ENCODE measurements at regions not wholly inside any gene's neighbourhood (a gene's known extent, or its start where the extent isn't known, plus 50 kb on each side); places are given as distances from the start of the nearest gene placed in this dataset.

DNA sequence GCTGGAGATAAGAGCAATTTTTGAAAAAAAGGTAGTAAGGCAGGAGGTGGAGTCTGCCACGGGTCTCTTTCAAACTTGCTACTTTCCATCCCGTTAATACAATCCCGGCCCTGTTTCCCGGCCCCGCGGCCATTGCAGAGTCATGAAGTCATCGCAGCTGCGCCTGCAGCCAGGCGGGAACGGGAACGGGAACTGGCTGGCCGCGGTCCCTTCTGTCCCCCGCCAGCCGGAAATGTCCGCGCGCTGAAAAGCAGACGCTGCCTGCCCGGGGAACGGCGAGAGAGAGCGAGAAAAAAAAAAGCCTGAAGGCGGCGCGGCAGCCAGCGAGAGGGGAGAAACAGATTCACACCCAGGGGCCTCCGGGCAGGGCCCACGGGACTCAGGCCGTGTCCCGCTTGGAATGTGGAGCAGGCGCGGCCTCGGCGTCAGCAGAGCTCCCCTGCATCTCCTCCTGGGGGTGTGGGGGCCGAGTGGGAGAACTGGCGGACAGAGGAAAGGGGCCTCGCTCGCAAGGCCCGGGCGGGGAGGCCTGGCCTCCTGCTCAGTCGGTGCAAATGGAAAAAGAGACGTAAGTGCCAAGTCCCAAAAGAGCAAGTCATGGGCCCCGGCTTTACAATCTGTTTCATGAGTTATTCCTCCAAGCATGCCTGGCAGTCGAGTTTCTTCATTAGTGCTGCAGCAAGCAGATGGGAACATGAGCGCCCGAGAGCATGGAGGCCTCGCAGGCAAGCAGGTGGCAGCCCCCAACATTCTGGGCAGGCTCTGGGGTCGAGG is 201.2 kb upstream of the GAS1 start:
- TF ChIP-seq CTCF (IDR thresholded peaks at IDR 0.05; ENCODE audit: extremely low read depth in 1 of 2, insufficient read depth in 1 of 2, low read depth in 1 of 2, low read length in 2 of 2) (no peak), POLR2A (IDR thresholded peaks at IDR 0.05; ENCODE audit: low read depth, low read length) (no peak), MAX (IDR thresholded peaks at IDR 0.05; ENCODE audit: insufficient read depth, insufficient read length) (no peak), POLR2AphosphoS5 (IDR thresholded peaks at IDR 0.05; ENCODE audit: insufficient read depth, low read depth, low read length) (no peak), GATA2 (IDR thresholded peaks at IDR 0.05; ENCODE audit: insufficient read depth, insufficient read length, low read depth, low read length) (no peak), EZH2 (IDR thresholded peaks at IDR 0.05; ENCODE audit: borderline replicate concordance, low read depth, low read length, severe bottlenecking) (no peak), FOS (IDR thresholded peaks at IDR 0.05; ENCODE audit: borderline replicate concordance, insufficient read depth, low read length) (no peak)

Measured in endothelial cell of umbilical vein (primary cell).